B cell (primary cell): ENCODE measurements at regions not wholly inside any gene's neighbourhood (a gene's known extent, or its start where the extent isn't known, plus 50 kb on each side); places are given as distances from the start of the nearest gene placed in this dataset.

Experiments used
- CTCF ChIP-seq: fragments of 200-600 bp; IDR thresholded peaks from one replicate; pipeline ENCODE4 v1.8.0; 2022; ENCODE audit warnings: antibody characterized with exemption, mild to moderate bottlenecking
- EZH2 ChIP-seq: IDR thresholded peaks from 2 replicates; pipeline ENCODE4 v1.6.1; 2012; ENCODE audit warnings: borderline replicate concordance, low read depth, mild to moderate bottlenecking, moderate library complexity, low read length; ENCODE audit not compliant: insufficient read depth, poor library complexity, severe bottlenecking

- TF ChIP-seq CTCF (no peak), EZH2 (no peak)
Measured at GRCh38 chr22:44591146-44591790, 93.2 kb upstream of the RTL6 start.
